ENCODE measurements at regions not wholly inside any gene's neighbourhood (a gene's known extent, or its start where the extent isn't known, plus 50 kb on each side); places are given as distances from the start of the nearest gene placed in this dataset.

GRCh38 chr1:238552271-238552670 is 661.5 kb upstream of the ZP4 start:
- Histone ChIP-seq H3K27me3 (ENCODE audit: control insufficient read depth in 2 of 2, insufficient read depth in 2 of 2, low read length in 2 of 2) (no peaks in the 10 kb centered on the region), H3K36me3 (ENCODE audit: control insufficient read depth in 2 of 3, insufficient read depth in 3 of 3, low read length in 3 of 3) (no peaks in the 10 kb centered on the region), H3K4me1 (ENCODE audit: control insufficient read depth in 2 of 2, insufficient read depth in 2 of 2, low read length in 2 of 2) (no peaks in the 10 kb centered on the region), H3K9me3 (ENCODE audit: control insufficient read depth in 2 of 3, low read length in 3 of 3) (no peaks in the 10 kb centered on the region), H3K4me3 (ENCODE audit: low read length) (no peak overlapping the region), H3K27ac (ENCODE audit: low read depth, low read length) (no peak overlapping the region)
- no peaks in the 10 kb centered on the region for H3K27me3 Mint-ChIP-seq
- DNase-seq (no peak), ATAC-seq (no peak)
- intact Hi-C loops (cut with micrococcal nuclease), result no loop called here
- no peaks in the 10 kb centered on the region for H3K4me1 Mint-ChIP-seq
- CTCF ChIA-PET, result no interaction called here
- H3K4me3 Mint-ChIP-seq, result no peak overlapping the region
- peaks cover 0 to 13% (median 4%) of the 10 kb centered on the region in 11 donors for H3K9me3 Mint-ChIP-seq
- no peaks in the 10 kb centered on the region for H3K36me3 Mint-ChIP-seq
- POLR2A ChIA-PET, result no interaction called here
- H3K27ac Mint-ChIP-seq, result no peak overlapping the region

DNA sequence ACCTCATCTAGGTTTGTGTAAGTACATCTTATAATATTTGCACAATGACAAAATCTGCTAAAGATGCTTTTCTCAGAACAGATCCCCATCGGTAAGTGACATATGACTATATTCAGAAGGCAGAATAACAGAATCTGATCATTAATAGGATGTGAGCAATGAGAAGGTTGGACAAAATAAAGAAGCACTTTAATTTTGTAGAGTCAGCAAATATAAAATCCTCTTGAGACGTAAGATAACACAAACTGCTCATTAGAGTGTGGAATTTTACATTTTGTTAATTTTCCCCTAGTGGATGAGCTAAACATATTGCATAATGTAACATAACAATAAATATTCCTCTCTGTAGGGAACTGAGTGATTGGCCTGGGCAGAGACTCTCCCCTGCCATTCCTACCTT is 658.4 kb upstream of the ZP4 start:
- H3K36me3 ChIP-seq (ENCODE audit: control insufficient read depth in 2 of 3, insufficient read depth in 3 of 3, low read length in 3 of 3), result no peaks in the 10 kb centered on the region
- H3K4me3 ChIP-seq (ENCODE audit: low read length), result no peak overlapping the region
- Mint-ChIP-seq H3K9me3 (peaks cover 0 to 25% (median 6%) of the 10 kb centered on the region in 11 donors), H3K27me3 (no peaks in the 10 kb centered on the region), H3K27ac (no peak overlapping the region), H3K36me3 (no peaks in the 10 kb centered on the region), H3K4me1 (no peaks in the 10 kb centered on the region), H3K4me3 (no peak overlapping the region)
- ChIA-PET POLR2A (no interaction called here), CTCF (no interaction called here)
- peaks cover 0 to 4% (median 0%) of the 10 kb centered on the region in 3 experiments for H3K9me3 ChIP-seq (ENCODE audit: control insufficient read depth in 2 of 3, low read length in 3 of 3)
- DNase-seq, result no peak
- no peak for ATAC-seq
- no peak overlapping the region for H3K27ac ChIP-seq (ENCODE audit: low read depth, low read length)
- intact Hi-C loops (cut with micrococcal nuclease), result no loop called here
- H3K4me1 ChIP-seq (ENCODE audit: control insufficient read depth in 2 of 2, insufficient read depth in 2 of 2, low read length in 2 of 2), result no peaks in the 10 kb centered on the region
- H3K27me3 ChIP-seq (ENCODE audit: control insufficient read depth in 2 of 2, insufficient read depth in 2 of 2, low read length in 2 of 2), result no peaks in the 10 kb centered on the region

GRCh38 chr1:238546118-238546517 is 655.4 kb upstream of the ZP4 start:
- H3K27me3 Mint-ChIP-seq, result no peaks in the 10 kb centered on the region
- H3K4me3 Mint-ChIP-seq, result no peak overlapping the region
- Histone ChIP-seq H3K9me3 (ENCODE audit: control insufficient read depth in 2 of 3, low read length in 3 of 3) (peaks cover 0 to 4% (median 0%) of the 10 kb centered on the region in 3 experiments), H3K27ac (ENCODE audit: low read depth, low read length) (no peak overlapping the region), H3K4me1 (ENCODE audit: control insufficient read depth in 2 of 2, insufficient read depth in 2 of 2, low read length in 2 of 2) (no peaks in the 10 kb centered on the region), H3K4me3 (ENCODE audit: low read length) (no peak overlapping the region), H3K27me3 (ENCODE audit: control insufficient read depth in 2 of 2, insufficient read depth in 2 of 2, low read length in 2 of 2) (no peaks in the 10 kb centered on the region), H3K36me3 (ENCODE audit: control insufficient read depth in 2 of 3, insufficient read depth in 3 of 3, low read length in 3 of 3) (no peaks in the 10 kb centered on the region)
- DNase-seq (no peak), ATAC-seq (no peak)
- no peaks in the 10 kb centered on the region for H3K36me3 Mint-ChIP-seq
- H3K9me3 Mint-ChIP-seq, result peaks cover 0 to 29% (median 8%) of the 10 kb centered on the region in 11 donors
- CTCF ChIA-PET, result no interaction called here
- no peaks in the 10 kb centered on the region for H3K4me1 Mint-ChIP-seq
- no peak overlapping the region for H3K27ac Mint-ChIP-seq
- POLR2A ChIA-PET, result no interaction called here
- intact Hi-C loops (cut with micrococcal nuclease), result no loop called here

DNA sequence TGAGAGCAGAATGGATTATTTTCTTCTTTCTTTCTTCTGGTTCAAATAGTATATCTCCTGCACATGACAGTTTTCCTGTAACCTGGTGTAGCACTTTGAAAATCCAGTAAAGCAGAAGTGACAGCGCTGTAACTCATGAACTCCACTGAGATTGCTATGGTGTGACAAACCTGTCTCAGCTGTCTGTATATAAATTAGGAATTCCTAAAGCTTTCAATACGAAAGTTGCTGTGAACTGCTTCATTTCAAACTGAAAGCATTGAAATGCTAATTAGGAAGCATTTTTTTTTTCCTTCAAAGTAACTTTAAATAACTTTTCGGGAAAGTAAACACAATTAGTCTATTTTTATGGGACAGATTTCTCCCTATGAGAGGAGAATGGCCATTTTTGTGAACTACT is 646.9 kb upstream of the ZP4 start:
- Mint-ChIP-seq H3K27ac (no peak overlapping the region), H3K27me3 (no peaks in the 10 kb centered on the region), H3K9me3 (peaks cover 0 to 11% (median 1%) of the 10 kb centered on the region in 11 donors), H3K36me3 (no peaks in the 10 kb centered on the region), H3K4me1 (no peaks in the 10 kb centered on the region), H3K4me3 (no peak overlapping the region)
- POLR2A ChIA-PET, result no interaction called here
- no peaks in the 10 kb centered on the region for H3K27me3 ChIP-seq (ENCODE audit: control insufficient read depth in 2 of 2, insufficient read depth in 2 of 2, low read length in 2 of 2)
- no peak overlapping the region for H3K4me3 ChIP-seq (ENCODE audit: low read length)
- H3K9me3 ChIP-seq (ENCODE audit: control insufficient read depth in 2 of 3, low read length in 3 of 3), result no peaks in the 10 kb centered on the region
- ATAC-seq (no peak), DNase-seq (no peak)
- H3K4me1 ChIP-seq (ENCODE audit: control insufficient read depth in 2 of 2, insufficient read depth in 2 of 2, low read length in 2 of 2), result no peaks in the 10 kb centered on the region
- H3K36me3 ChIP-seq (ENCODE audit: control insufficient read depth in 2 of 3, insufficient read depth in 3 of 3, low read length in 3 of 3), result no peaks in the 10 kb centered on the region
- intact Hi-C loops (cut with micrococcal nuclease), result no loop called here
- no peak overlapping the region for H3K27ac ChIP-seq (ENCODE audit: low read depth, low read length)
- CTCF ChIA-PET, result no interaction called here

GRCh38 chr1:238530209-238530851 is 639.6 kb upstream of the ZP4 start:
- no peaks in the 10 kb centered on the region for H3K27me3 Mint-ChIP-seq
- Histone ChIP-seq H3K27me3 (ENCODE audit: control insufficient read depth in 2 of 2, insufficient read depth in 2 of 2, low read length in 2 of 2) (no peaks in the 10 kb centered on the region), H3K36me3 (ENCODE audit: control insufficient read depth in 2 of 3, insufficient read depth in 3 of 3, low read length in 3 of 3) (no peaks in the 10 kb centered on the region), H3K9me3 (ENCODE audit: control insufficient read depth in 2 of 3, low read length in 3 of 3) (no peaks in the 10 kb centered on the region), H3K4me1 (ENCODE audit: control insufficient read depth in 2 of 2, insufficient read depth in 2 of 2, low read length in 2 of 2) (no peaks in the 10 kb centered on the region), H3K27ac (ENCODE audit: low read depth, low read length) (no peak overlapping the region), H3K4me3 (ENCODE audit: low read length) (no peak overlapping the region)
- intact Hi-C loops (cut with micrococcal nuclease), result no loop called here
- no peak overlapping the region for H3K27ac Mint-ChIP-seq
- H3K4me1 Mint-ChIP-seq, result no peaks in the 10 kb centered on the region
- no peaks in the 10 kb centered on the region for H3K36me3 Mint-ChIP-seq
- no peak for DNase-seq
- ChIA-PET POLR2A (no interaction called here), CTCF (no interaction called here)
- no peak overlapping the region for H3K4me3 Mint-ChIP-seq
- ATAC-seq, result no peak
- H3K9me3 Mint-ChIP-seq, result peaks cover 0 to 17% (median 4%) of the 10 kb centered on the region in 11 donors

DNA sequence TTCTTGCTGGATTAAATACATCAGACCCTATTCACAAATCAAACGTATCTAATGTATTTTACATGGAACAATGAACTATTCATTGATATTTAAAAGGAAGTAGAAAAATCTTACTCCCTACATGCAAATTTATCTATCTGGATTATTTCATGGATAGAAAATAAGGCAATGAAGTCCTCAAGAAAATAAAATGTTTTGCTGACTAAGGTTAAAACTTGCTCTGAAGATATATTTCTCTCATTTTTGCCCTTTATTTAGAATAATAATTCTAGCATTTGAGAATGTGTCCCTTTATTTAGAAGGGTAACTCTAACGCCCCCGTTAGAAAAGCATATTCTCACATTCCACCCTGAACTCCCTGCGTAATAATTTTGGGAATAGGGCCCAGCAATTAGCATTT is 627.0 kb upstream of the ZP4 start:
- ATAC-seq (no peak), DNase-seq (no peak)
- Mint-ChIP-seq H3K4me3 (no peak overlapping the region), H3K27ac (no peak overlapping the region), H3K36me3 (no peaks in the 10 kb centered on the region), H3K27me3 (no peaks in the 10 kb centered on the region), H3K9me3 (peaks cover 3 to 28% (median 11%) of the 10 kb centered on the region in 11 donors), H3K4me1 (no peaks in the 10 kb centered on the region)
- Histone ChIP-seq H3K9me3 (ENCODE audit: control insufficient read depth in 2 of 3, low read length in 3 of 3) (peaks cover 0 to 5% (median 0%) of the 10 kb centered on the region in 3 experiments), H3K4me1 (ENCODE audit: control insufficient read depth in 2 of 2, insufficient read depth in 2 of 2, low read length in 2 of 2) (no peaks in the 10 kb centered on the region), H3K36me3 (ENCODE audit: control insufficient read depth in 2 of 3, insufficient read depth in 3 of 3, low read length in 3 of 3) (no peaks in the 10 kb centered on the region), H3K27ac (ENCODE audit: low read depth, low read length) (no peak overlapping the region), H3K27me3 (ENCODE audit: control insufficient read depth in 2 of 2, insufficient read depth in 2 of 2, low read length in 2 of 2) (no peaks in the 10 kb centered on the region), H3K4me3 (ENCODE audit: low read length) (no peak overlapping the region)
- intact Hi-C loops (cut with micrococcal nuclease), result no loop called here
- ChIA-PET CTCF (no interaction called here), POLR2A (no interaction called here)

- Histone ChIP-seq H3K9me3 (ENCODE audit: control insufficient read depth in 2 of 3, low read length in 3 of 3) (no peaks in the 10 kb centered on the region), H3K27me3 (ENCODE audit: control insufficient read depth in 2 of 2, insufficient read depth in 2 of 2, low read length in 2 of 2) (no peaks in the 10 kb centered on the region), H3K27ac (ENCODE audit: low read depth, low read length) (no peak overlapping the region), H3K4me1 (ENCODE audit: control insufficient read depth in 2 of 2, insufficient read depth in 2 of 2, low read length in 2 of 2) (no peaks in the 10 kb centered on the region), H3K36me3 (ENCODE audit: control insufficient read depth in 2 of 3, insufficient read depth in 3 of 3, low read length in 3 of 3) (no peaks in the 10 kb centered on the region), H3K4me3 (ENCODE audit: low read length) (no peak overlapping the region)
- DNase-seq (no peak), ATAC-seq (no peak)
- H3K36me3 Mint-ChIP-seq, result no peaks in the 10 kb centered on the region
- H3K4me3 Mint-ChIP-seq, result no peak overlapping the region
- no peaks in the 10 kb centered on the region for H3K27me3 Mint-ChIP-seq
- H3K9me3 Mint-ChIP-seq, result peaks cover 0 to 17% (median 7%) of the 10 kb centered on the region in 11 donors
- POLR2A ChIA-PET, result no interaction called here
- no peaks in the 10 kb centered on the region for H3K4me1 Mint-ChIP-seq
- H3K27ac Mint-ChIP-seq, result no peak overlapping the region
- CTCF ChIA-PET, result no interaction called here
- intact Hi-C loops (cut with micrococcal nuclease), result no loop called here
Observed at GRCh38 chr1:238501290-238501689, 610.6 kb upstream of the ZP4 start.
